ENCODE measurements at regions not wholly inside any gene's neighbourhood (a gene's known extent, or its start where the extent isn't known, plus 50 kb on each side); places are given as distances from the start of the nearest gene placed in this dataset.

GRCh38 chr16:51053775-51054174, 97.3 kb downstream of the SALL1 start:
- no peak for ATAC-seq
- no peak for TF ChIP-seq POLR2A (IDR thresholded peaks at IDR 0.05)
- no peak for TF ChIP-seq CTCF (IDR thresholded peaks at IDR 0.05)
- intact Hi-C loops (cut with DNase I), result no loop called here
- no peak overlapping the region for H3K27ac ChIP-seq
- no peaks in the 10 kb centered on the region for H3K9me3 ChIP-seq
- H3K4me1 ChIP-seq, result no peaks in the 10 kb centered on the region
- H3K4me3 ChIP-seq, result no peak overlapping the region
- no peak for DNase-seq
- WGBS, 2 donors, result 66 to 71% methylated on average over 2 of the region's 2 CpGs
- no peaks in the 10 kb centered on the region for H3K27me3 ChIP-seq
- H3K36me3 ChIP-seq (replicated peaks in 1 of 2; ENCODE audit: insufficient read depth in 1 of 2, low read depth in 2 of 2), result no peaks in the 10 kb centered on the region

DNA sequence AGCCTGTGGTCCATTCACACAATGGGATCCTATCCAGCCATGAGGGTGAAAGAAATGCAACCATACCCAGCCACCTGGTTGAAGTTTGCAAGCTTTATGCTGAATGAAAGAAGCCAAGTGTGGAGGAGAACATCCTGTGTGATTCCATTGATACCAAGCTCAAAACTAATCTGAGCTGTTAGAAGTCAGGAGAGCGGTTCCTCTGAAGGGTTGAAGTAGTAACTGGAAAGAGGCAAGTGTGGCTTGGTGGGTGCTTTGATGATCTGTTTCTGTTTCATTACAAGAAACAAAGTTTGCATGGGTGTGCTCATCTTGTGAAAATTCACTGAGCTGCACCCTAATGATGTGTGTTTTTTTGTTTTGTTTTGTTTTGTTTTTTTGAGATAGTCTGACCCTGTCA, 99.4 kb downstream of the SALL1 start:
- Histone ChIP-seq H3K9me3 (no peaks in the 10 kb centered on the region), H3K36me3 (replicated peaks in 1 of 2; ENCODE audit: insufficient read depth in 1 of 2, low read depth in 2 of 2) (no peaks in the 10 kb centered on the region), H3K27ac (no peak overlapping the region), H3K27me3 (no peaks in the 10 kb centered on the region), H3K4me3 (no peak overlapping the region), H3K4me1 (no peaks in the 10 kb centered on the region)
- WGBS, 2 donors, result 96 to 100% methylated on average over 1 of the region's 1 CpG
- no peak for DNase-seq
- intact Hi-C loops (cut with DNase I), result no loop called here
- no peak for ATAC-seq
- TF ChIP-seq POLR2A (IDR thresholded peaks at IDR 0.05) (no peak), CTCF (IDR thresholded peaks at IDR 0.05) (no peak)

DNA sequence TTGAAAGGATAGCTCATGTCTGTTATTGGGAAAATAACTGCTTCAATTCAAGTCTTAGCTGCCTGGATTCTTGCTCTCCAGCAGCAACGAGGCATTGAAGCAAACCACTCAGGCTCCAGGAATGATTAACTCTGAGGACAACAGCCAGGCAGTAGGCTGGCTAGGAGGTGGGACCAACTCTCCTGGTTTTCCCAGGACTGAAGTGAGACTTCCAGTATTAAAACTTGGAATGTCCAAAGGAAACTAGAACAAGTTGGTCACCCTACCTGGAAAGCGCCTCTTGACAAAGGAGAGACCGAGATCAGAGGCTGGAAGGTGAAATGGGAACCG, 100.7 kb downstream of the SALL1 start:
- H3K4me1 ChIP-seq, result no peaks in the 10 kb centered on the region
- no peak for ATAC-seq
- intact Hi-C loops (cut with DNase I), result no loop called here

DNA sequence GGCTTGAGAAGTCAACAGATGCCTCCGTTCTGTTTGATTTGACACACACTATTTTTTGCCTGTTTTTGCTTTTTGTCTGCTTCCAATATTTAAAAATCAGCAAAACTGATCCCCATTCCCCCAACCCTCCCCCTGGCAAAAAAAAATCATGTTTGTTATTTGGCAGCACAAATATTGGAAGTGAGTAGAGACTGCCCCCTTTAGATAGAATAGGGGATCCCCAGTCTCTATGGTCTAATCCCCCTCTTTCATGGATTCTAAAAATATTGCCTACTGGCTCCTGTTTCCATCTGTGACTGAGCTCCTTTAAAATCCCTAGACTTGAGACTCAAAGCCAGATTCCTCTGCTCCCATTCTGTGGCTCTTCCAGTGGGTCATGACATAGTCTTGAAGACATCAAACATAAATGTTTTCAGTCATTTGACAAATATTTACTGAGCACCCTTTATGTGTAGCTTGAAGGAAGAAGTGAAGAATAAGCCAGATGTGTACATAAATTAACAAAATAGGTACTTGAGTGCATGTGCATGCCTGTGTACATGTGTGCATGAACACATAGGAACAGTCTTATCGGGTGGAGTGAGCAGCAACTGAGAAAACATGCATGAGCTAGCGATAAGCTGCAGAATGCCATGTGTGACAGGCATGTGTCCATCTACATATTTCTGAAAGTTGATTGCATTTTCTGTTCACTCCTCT, 101.2 kb downstream of the SALL1 start:
- Histone ChIP-seq H3K27ac (no peak overlapping the region), H3K27me3 (no peaks in the 10 kb centered on the region), H3K36me3 (replicated peaks in 1 of 2; ENCODE audit: insufficient read depth in 1 of 2, low read depth in 2 of 2) (no peaks in the 10 kb centered on the region), H3K4me1 (no peaks in the 10 kb centered on the region), H3K4me3 (no peak overlapping the region), H3K9me3 (no peaks in the 10 kb centered on the region)
- TF ChIP-seq POLR2A (IDR thresholded peaks at IDR 0.05) (no peak), CTCF (IDR thresholded peaks at IDR 0.05) (peak in 1 of 7 experiments; percentile 22)
- DNase-seq (no peak), ATAC-seq (no peak)
- intact Hi-C loops (cut with DNase I), result no loop called here
- WGBS, 2 donors, result 65 to 73% methylated on average over 3 of the region's 3 CpGs

More for the DNA sequence above, 100.7 kb downstream of the SALL1 start:
- no peaks in the 10 kb centered on the region for H3K27me3 ChIP-seq
- H3K27ac ChIP-seq, result no peak overlapping the region
- no peaks in the 10 kb centered on the region for H3K9me3 ChIP-seq
- 44 to 56% methylated on average over 4 of the region's 4 CpGs for WGBS, 2 donors
- H3K36me3 ChIP-seq (replicated peaks in 1 of 2; ENCODE audit: insufficient read depth in 1 of 2, low read depth in 2 of 2), result no peaks in the 10 kb centered on the region
- DNase-seq, result no peak
- TF ChIP-seq POLR2A (IDR thresholded peaks at IDR 0.05), result no peak
- TF ChIP-seq CTCF (IDR thresholded peaks at IDR 0.05), result no peak
- no peak overlapping the region for H3K4me3 ChIP-seq

GRCh38 chr16:51049276-51049675, 101.8 kb downstream of the SALL1 start:
- no peaks in the 10 kb centered on the region for H3K4me1 ChIP-seq
- no peak overlapping the region for H3K27ac ChIP-seq
- 73 to 74% methylated on average over 6 of the region's 6 CpGs for WGBS, 2 donors
- no peaks in the 10 kb centered on the region for H3K9me3 ChIP-seq
- intact Hi-C loops (cut with DNase I), result no loop called here
- TF ChIP-seq CTCF (IDR thresholded peaks at IDR 0.05) (no peak), POLR2A (IDR thresholded peaks at IDR 0.05) (no peak)
- DNase-seq (no peak), ATAC-seq (no peak)
- H3K36me3 ChIP-seq (replicated peaks in 1 of 2; ENCODE audit: insufficient read depth in 1 of 2, low read depth in 2 of 2), result no peaks in the 10 kb centered on the region
- no peaks in the 10 kb centered on the region for H3K27me3 ChIP-seq
- H3K4me3 ChIP-seq, result no peak overlapping the region
